ENCODE measurements at regions not wholly inside any gene's neighbourhood (a gene's known extent, or its start where the extent isn't known, plus 50 kb on each side); places are given as distances from the start of the nearest gene placed in this dataset.

DNA sequence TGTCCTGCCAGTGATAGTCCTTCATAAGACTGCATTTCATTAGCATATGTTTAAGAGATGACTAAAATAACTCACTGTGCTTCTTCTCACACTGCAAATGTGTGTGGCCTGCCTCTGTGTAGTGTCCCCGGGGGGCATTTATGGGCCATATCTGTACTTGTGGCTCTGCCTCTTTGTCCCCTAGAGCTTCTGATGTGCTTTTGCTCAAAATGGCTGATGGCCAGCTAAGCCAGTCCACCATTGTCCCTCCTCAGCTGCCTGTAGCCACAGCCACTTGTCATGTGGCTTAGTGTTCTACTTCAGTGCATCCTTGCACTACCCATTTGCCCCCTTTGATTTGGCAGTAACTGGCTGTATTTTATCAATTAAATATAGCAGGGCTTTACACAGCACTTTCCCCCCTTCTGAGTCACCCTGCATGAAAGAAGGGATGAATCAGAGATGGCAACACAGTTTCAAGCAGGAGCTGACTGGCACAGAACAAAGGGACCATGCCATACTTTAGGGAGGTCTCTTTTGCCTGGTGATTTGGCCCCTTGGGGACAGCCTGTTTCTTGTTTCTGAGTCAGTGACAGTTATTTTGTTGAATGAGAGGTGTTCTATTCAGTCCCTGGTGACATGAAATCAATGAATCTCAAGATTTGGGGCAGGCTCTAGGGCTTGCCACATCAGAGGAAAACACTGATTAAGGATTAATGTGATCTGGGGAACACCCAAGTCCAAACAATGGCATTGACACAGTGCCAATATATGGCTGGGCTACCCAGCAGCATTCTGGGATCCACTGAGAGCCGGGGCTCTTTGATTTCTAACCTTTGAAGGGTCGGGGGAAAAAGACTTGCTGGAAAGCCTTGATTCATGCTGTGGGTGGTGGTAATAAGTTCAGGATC lies 245.5 kb downstream of the SMARCA2 start:
- H3K4me3 ChIP-seq (ENCODE audit: insufficient read depth, low read length): no peak overlapping the region
- peak overlapping the region; percentile 32 for H2AFZ ChIP-seq (ENCODE audit: low read length)
- peaks cover 13% of the 10 kb centered on the region for H3K4me1 ChIP-seq (ENCODE audit: insufficient read depth, low read length)
- H3K9me3 ChIP-seq (ENCODE audit: low read depth, low read length): no peaks in the 10 kb centered on the region
- DNase-seq (ENCODE audit: insufficient read length, low spot score, missing footprints): peak; percentile 61
- H4K20me1 ChIP-seq (ENCODE audit: insufficient read depth, low read length): no peaks in the 10 kb centered on the region
- no peaks in the 10 kb centered on the region for H3K27me3 ChIP-seq (ENCODE audit: insufficient read depth, low read length)
- peak overlapping the region; percentile 37 for H3K4me2 ChIP-seq (ENCODE audit: insufficient read depth, low read length)
- H3K79me2 ChIP-seq (ENCODE audit: insufficient read depth, low read length): no peaks in the 10 kb centered on the region
- no peak for TF ChIP-seq CTCF (IDR thresholded peaks at IDR 0.05; ENCODE audit: extremely low read depth, low read depth, low read length)
- H3K36me3 ChIP-seq (ENCODE audit: insufficient read depth, low read length): no peaks in the 10 kb centered on the region
- no peak overlapping the region for H3K27ac ChIP-seq (ENCODE audit: low read depth, low read length)

- H3K4me1 ChIP-seq (ENCODE audit: insufficient read depth, low read length): peaks cover 13% of the 10 kb centered on the region
- no peak for TF ChIP-seq CTCF (IDR thresholded peaks at IDR 0.05; ENCODE audit: extremely low read depth, low read depth, low read length)
- no peak overlapping the region for H3K4me3 ChIP-seq (ENCODE audit: insufficient read depth, low read length)
- no peaks in the 10 kb centered on the region for H4K20me1 ChIP-seq (ENCODE audit: insufficient read depth, low read length)
- no peak overlapping the region for H2AFZ ChIP-seq (ENCODE audit: low read length)
- no peaks in the 10 kb centered on the region for H3K79me2 ChIP-seq (ENCODE audit: insufficient read depth, low read length)
- H3K4me2 ChIP-seq (ENCODE audit: insufficient read depth, low read length): peak overlapping the region; percentile 37
- H3K9me3 ChIP-seq (ENCODE audit: low read depth, low read length): no peaks in the 10 kb centered on the region
- H3K27me3 ChIP-seq (ENCODE audit: insufficient read depth, low read length): no peaks in the 10 kb centered on the region
- DNase-seq (ENCODE audit: insufficient read length, low spot score, missing footprints): no peak
- H3K27ac ChIP-seq (ENCODE audit: low read depth, low read length): no peak overlapping the region
- H3K36me3 ChIP-seq (ENCODE audit: insufficient read depth, low read length): no peaks in the 10 kb centered on the region
Observed at GRCh38 chr9:2261421-2262103, 246.4 kb downstream of the SMARCA2 start.

DNA sequence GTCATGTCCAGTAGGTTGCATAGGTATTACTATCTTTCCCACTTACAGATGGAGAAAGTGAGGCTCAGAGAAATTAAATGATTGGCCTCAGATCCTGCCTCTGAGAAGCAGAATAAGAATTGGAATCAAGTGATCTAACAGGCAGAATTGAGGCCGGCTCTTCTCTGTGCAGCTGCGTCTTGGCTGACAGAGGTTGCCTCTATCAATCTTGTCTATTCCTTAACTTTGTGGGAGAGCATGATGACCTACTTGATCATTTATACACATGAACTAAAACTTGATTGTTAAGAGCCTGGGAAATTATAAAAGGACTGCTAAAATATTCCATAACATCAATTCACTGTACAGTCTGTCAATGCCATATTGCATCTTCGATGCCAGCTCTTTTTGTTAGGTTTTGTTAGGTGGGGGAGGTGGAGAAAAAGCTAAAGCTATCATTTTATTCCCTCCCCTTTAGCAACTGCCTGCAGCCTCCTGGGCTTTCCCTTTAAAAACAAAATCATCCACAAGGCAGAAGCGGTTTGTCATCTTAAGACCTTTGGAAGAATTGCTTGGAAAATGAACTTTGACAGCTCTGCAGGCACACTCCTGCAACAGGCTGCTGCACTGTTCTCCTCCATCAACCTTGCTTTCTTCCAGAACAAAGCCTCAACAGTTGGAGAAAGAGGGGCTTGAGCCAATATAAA lies 247.4 kb downstream of the SMARCA2 start:
- no peak for TF ChIP-seq CTCF (IDR thresholded peaks at IDR 0.05; ENCODE audit: extremely low read depth, low read depth, low read length)
- Histone ChIP-seq H3K79me2 (ENCODE audit: insufficient read depth, low read length) (no peaks in the 10 kb centered on the region), H2AFZ (ENCODE audit: low read length) (no peak overlapping the region), H3K27me3 (ENCODE audit: insufficient read depth, low read length) (no peaks in the 10 kb centered on the region), H4K20me1 (ENCODE audit: insufficient read depth, low read length) (no peaks in the 10 kb centered on the region), H3K4me2 (ENCODE audit: insufficient read depth, low read length) (no peak overlapping the region), H3K9me3 (ENCODE audit: low read depth, low read length) (no peaks in the 10 kb centered on the region), H3K4me1 (ENCODE audit: insufficient read depth, low read length) (peaks cover 13% of the 10 kb centered on the region), H3K4me3 (ENCODE audit: insufficient read depth, low read length) (no peak overlapping the region), H3K27ac (ENCODE audit: low read depth, low read length) (no peak overlapping the region), H3K36me3 (ENCODE audit: insufficient read depth, low read length) (no peaks in the 10 kb centered on the region)
- no peak for DNase-seq (ENCODE audit: insufficient read length, low spot score, missing footprints)
